Right cardiac atrium (tissue), 5 donors: ENCODE measurements at regions not wholly inside any gene's neighbourhood (a gene's known extent, or its start where the extent isn't known, plus 50 kb on each side); places are given as distances from the start of the nearest gene placed in this dataset.
A peak's percentile ranks its signal among the peaks of the same experiment; 100 is the strongest.
"Not testable (repeated sequence)": the region's sequence is repeated elsewhere in the genome, so short reads cannot be mapped to it uniquely, and the experiment has no call there.

ENCODE experiments used
- ATAC-seq, 2 donors: fragments of 200-7000 bp; cut with Tn5 transposase; one replicate each; pipeline versions ENCODE4 v1.8.0 to v1.9.1; 2020; ENCODE audit warnings: moderate library complexity in 2 of 2, mild to moderate bottlenecking in 1 of 2
- DNase-seq, 3 donors: peaks; one replicate each; pipeline ENCODE4 v3.0.0-alpha.2; 2020
- H3K27ac ChIP-seq: one replicate; pipeline ENCODE4 v1.5.1; 2013; ENCODE audit warnings: mild to moderate bottlenecking, low read length, control low read depth, moderate library complexity
- H3K27me3 ChIP-seq: one replicate; pipeline ENCODE4 v1.6.1; 2013; ENCODE audit not compliant: control insufficient read depth, insufficient read depth
- H3K4me1 ChIP-seq: one replicate; pipeline ENCODE4 v1.6.1; 2013; ENCODE audit warnings: low read length; ENCODE audit not compliant: control insufficient read depth, insufficient read depth
- H3K4me3 ChIP-seq: one replicate; pipeline ENCODE4 v1.5.1; 2013; ENCODE audit warnings: low read length, control low read depth
- H3K9me3 ChIP-seq: one replicate; pipeline ENCODE4 v1.6.1; 2013; ENCODE audit warnings: low read length; ENCODE audit not compliant: control insufficient read depth
- WGBS: extraction: QIAGEN DNeasy Blood & Tissue Kit; methylation state at CpG from one replicate; pipeline ENCODE4 v1.1.7; 2013; 5-methylcytosine and 5-hydroxymethylcytosine counted together
- intact Hi-C, 4 donors: fragments of 100-400 bp; cut with DNase I; formaldehyde crosslinking; loops; one replicate each; pipeline versions ENCODE4 v1.11.0 to v1.14.0; 2022 to 2023
- donor health status: healthy with polysubstance abuse.
- donor health status: DM: no; HTN: yes; CAD: no.
- donor health status: DM: no; HTN: no; CAD: no.
- donor health status: DM: no; HTN: yes; CAD: no; lungs with severe emphysema.
- donor health status: DM: yes; HTN: yes; CAD: no.

GRCh38 chr13:94858856-94859255 is 146.5 kb upstream of the SOX21 start:
- H3K27me3 ChIP-seq = no peaks in the 10 kb centered on the region
- H3K27ac ChIP-seq = no peak overlapping the region
- no peak overlapping the region for H3K4me3 ChIP-seq
- H3K9me3 ChIP-seq = no peaks in the 10 kb centered on the region
- no peak for ATAC-seq
- H3K4me1 ChIP-seq = no peaks in the 10 kb centered on the region
- no peak for DNase-seq
- 72% methylated on average over 4 of the region's 4 CpGs for WGBS
- intact Hi-C loops = no loop called here

- H3K27me3 ChIP-seq = no peaks in the 10 kb centered on the region
- no peaks in the 10 kb centered on the region for H3K9me3 ChIP-seq
- no peak overlapping the region for H3K27ac ChIP-seq
- intact Hi-C loops = no loop called here
- no peak overlapping the region for H3K4me3 ChIP-seq
- DNase-seq (no peak), ATAC-seq (no peak)
- no peaks in the 10 kb centered on the region for H3K4me1 ChIP-seq
- 66% methylated on average over 1 of the region's 1 CpG for WGBS
These were observed 142.3 kb upstream of the SOX21 start for GRCh38 chr13:94854688-94855087.

DNA sequence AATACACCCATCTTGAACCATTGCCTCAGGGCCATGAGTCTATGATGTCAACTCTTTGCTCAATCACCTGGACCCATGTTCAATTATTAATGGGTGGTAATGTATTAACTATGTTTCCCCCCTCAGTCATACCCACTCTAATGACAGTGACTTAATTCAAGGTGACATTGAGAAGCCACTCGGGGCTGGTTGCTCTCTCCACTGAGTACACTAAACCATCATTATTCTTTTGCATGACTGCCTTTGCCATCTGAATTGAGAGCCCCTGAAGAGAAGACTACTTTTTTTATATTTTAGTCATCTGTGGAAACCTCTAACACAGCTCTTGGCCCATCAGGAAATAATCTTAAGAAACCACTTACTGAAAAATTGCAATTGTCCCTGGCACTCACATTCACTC is 139.2 kb upstream of the SOX21 start:
- Histone ChIP-seq H3K4me3 (no peak overlapping the region), H3K4me1 (no peaks in the 10 kb centered on the region), H3K27ac (no peak overlapping the region), H3K27me3 (no peaks in the 10 kb centered on the region), H3K9me3 (no peaks in the 10 kb centered on the region)
- WGBS = 87% methylated on average over 1 of the region's 1 CpG
- ATAC-seq (no peak), DNase-seq (no peak)
- intact Hi-C loops = no loop called here

DNA sequence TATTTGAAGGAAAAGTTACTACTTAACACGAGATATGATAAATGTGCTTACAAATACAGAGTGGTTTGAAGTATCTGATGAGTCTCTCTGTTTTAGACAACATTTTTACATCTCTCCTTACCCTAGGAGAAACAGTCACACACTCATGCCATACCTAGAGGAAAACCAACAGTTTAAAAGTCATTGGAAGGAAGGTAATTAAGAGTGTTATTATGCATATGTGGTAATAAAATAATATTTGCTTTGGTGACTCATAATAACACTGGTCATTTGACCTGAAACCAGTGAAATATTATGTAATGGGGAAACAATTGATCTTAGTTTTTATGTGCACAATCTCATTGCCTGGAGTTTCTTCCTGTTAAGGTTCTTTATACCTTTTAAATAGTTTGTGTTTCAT is 136.9 kb upstream of the SOX21 start:
- DNase-seq (no peak), ATAC-seq (no peak)
- intact Hi-C loops = no loop called here
- H3K4me3 ChIP-seq = no peak overlapping the region
- H3K27me3 ChIP-seq = no peaks in the 10 kb centered on the region
- no peaks in the 10 kb centered on the region for H3K9me3 ChIP-seq
- WGBS = 41% methylated on average over 1 of the region's 1 CpG
- H3K27ac ChIP-seq = no peak overlapping the region
- H3K4me1 ChIP-seq = no peaks in the 10 kb centered on the region

- ATAC-seq (no peak), DNase-seq (no peak)
- no peaks in the 10 kb centered on the region for H3K27me3 ChIP-seq
- intact Hi-C loops = no loop called here
- H3K27ac ChIP-seq = no peak overlapping the region
- H3K4me1 ChIP-seq = no peaks in the 10 kb centered on the region
- H3K9me3 ChIP-seq = no peaks in the 10 kb centered on the region
- no peak overlapping the region for H3K4me3 ChIP-seq
These were observed 130.6 kb upstream of the SOX21 start for GRCh38 chr13:94842901-94843300.

- DNase-seq, intact Hi-C loops, H3K4me1 ChIP-seq, H3K27me3 ChIP-seq, H3K9me3 ChIP-seq, ATAC-seq, H3K4me3 ChIP-seq, H3K27ac ChIP-seq: not testable (repeated sequence)
- WGBS = 92% methylated on average over 1 of the region's 1 CpG
These were observed 124.7 kb upstream of the SOX21 start for GRCh38 chr13:94837056-94837455.

DNA sequence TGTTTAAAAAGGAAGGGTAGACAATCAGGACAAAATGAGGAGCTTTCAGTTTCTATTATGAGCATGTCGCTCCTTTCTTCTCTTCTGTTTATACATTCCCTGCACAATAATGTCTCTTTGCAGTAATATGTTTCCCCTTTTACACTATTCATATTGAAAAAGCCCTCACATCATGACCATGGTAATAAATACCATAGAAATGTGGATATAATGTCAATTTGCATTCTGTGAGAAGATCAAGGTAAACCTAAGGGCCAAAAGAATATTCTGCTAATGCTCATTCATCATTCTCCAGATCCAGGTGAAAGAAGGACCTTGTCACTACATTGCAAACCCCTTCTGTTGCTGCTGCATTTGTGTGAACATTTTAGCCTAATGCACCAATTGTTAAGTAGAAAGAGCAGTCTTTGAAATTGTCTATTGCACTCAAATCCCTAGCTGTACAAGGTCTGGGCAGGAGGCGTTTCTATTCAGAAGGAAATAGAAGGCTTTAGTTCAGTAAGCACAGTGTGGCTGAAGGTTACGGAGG is 117.6 kb upstream of the SOX21 start:
- Histone ChIP-seq H3K4me3 (no peak overlapping the region), H3K4me1 (no peaks in the 10 kb centered on the region), H3K9me3 (no peaks in the 10 kb centered on the region), H3K27ac (no peak overlapping the region), H3K27me3 (no peaks in the 10 kb centered on the region)
- no peak for DNase-seq
- intact Hi-C loops = no loop called here
- WGBS = 87% methylated on average over 3 of the region's 3 CpGs
- no peak for ATAC-seq

DNA sequence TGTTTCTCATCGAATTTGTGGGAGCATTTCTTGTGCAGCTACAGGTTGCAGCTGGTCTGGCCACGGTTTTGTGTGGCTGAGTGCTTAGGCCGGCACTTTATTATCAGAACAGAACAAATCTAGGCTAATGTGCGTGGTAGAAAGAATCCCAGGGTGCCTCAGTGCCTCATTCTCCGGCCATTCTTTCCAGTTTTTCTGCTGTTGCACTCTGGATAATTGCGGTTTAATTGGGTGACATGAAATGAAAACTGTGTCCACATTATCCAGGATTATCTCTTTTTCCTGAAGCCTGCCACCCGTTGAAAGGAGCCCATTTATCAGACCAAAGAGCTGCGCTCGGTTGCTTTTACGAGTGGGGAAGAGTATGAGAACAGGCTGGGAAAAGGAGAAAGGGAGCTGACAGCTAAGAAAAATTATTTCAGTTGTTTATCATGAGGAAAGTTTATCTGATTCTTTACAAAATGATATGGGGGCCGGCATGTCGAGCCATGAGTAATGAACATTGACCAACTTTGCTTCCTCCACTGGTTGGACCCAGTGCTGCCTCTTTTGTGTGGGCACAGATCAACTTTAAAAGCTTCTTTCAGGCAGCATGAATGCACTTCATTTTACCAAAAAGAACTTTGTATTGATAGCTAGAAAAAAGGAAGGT is 117.0 kb upstream of the SOX21 start:
- no peak overlapping the region for H3K4me3 ChIP-seq
- H3K4me1 ChIP-seq = no peaks in the 10 kb centered on the region
- no peaks in the 10 kb centered on the region for H3K9me3 ChIP-seq
- no peaks in the 10 kb centered on the region for H3K27me3 ChIP-seq
- no peak for DNase-seq
- H3K27ac ChIP-seq = no peak overlapping the region
- 61% methylated on average over 12 of the region's 12 CpGs for WGBS
- ATAC-seq = no peak
- intact Hi-C loops = no loop called here

DNA sequence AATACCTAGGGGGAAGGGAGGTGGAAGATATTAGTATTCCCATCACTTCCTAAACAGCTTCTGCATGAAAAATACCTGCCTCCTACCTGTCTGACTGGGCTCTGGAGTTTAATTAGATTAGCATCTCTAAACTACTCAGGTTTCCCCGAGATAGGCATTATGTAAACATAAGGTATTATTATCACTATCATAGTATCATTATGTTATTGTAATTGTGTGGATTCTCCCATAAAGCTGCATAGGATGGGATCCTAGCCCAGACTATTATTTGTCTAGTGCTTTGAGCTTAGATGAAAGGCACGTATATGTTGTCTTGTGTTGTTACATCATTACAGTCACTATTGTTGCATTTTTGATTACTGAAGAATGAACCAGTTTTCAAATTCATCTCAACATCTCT is 115.2 kb upstream of the SOX21 start:
- Histone ChIP-seq H3K27me3 (no peaks in the 10 kb centered on the region), H3K4me3 (no peak overlapping the region), H3K27ac (no peak overlapping the region), H3K9me3 (no peaks in the 10 kb centered on the region), H3K4me1 (no peaks in the 10 kb centered on the region)
- ATAC-seq = no peak
- DNase-seq = no peak
- 55% methylated on average over 2 of the region's 2 CpGs for WGBS
- intact Hi-C loops = no loop called here

- 19% methylated on average over 5 of the region's 5 CpGs for WGBS
- Histone ChIP-seq H3K27me3 (no peaks in the 10 kb centered on the region), H3K4me3 (no peak overlapping the region), H3K9me3 (no peaks in the 10 kb centered on the region), H3K4me1 (no peaks in the 10 kb centered on the region), H3K27ac (no peak overlapping the region)
- ATAC-seq (no peak), DNase-seq (peak in 2 of 3 donors; percentile 18 to 63)
- intact Hi-C loops = no loop called here
These were observed 113.2 kb upstream of the SOX21 start for GRCh38 chr13:94825507-94825906.

DNA sequence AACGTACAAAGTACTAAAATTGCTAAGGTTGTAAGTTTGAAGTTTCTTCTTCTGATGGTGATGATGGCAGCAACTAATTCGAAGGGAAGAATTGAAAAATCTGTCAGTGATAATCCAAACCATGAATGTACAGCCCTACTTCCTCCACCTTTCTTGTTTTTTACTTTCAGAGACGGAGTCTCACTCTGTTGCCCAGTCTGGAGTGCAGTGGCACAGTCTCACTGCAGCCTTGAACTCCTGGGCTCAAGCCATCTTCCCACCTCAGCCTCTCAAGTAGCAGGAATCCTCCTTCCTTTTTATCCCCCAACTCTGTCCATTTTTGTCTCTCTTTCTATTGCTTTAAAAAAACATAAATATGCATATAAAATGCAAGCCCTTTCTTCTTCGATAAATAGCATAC is 112.3 kb upstream of the SOX21 start:
- no peaks in the 10 kb centered on the region for H3K9me3 ChIP-seq
- DNase-seq (no peak), ATAC-seq (no peak)
- no peak overlapping the region for H3K4me3 ChIP-seq
- H3K27ac ChIP-seq = no peak overlapping the region
- intact Hi-C loops = no loop called here
- H3K4me1 ChIP-seq = no peaks in the 10 kb centered on the region
- H3K27me3 ChIP-seq = no peaks in the 10 kb centered on the region
- 86% methylated on average over 4 of the region's 4 CpGs for WGBS

GRCh38 chr13:94822356-94822755 is 110.0 kb upstream of the SOX21 start:
- no peak for DNase-seq
- Histone ChIP-seq H3K27me3 (no peaks in the 10 kb centered on the region), H3K27ac (no peak overlapping the region), H3K4me1 (no peaks in the 10 kb centered on the region), H3K4me3 (no peak overlapping the region), H3K9me3 (no peaks in the 10 kb centered on the region)
- 85% methylated on average over 3 of the region's 3 CpGs for WGBS
- ATAC-seq = no peak
- intact Hi-C loops = no loop called here
